DND-41 (cell line): ENCODE measurements at regions not wholly inside any gene's neighbourhood (a gene's known extent, or its start where the extent isn't known, plus 50 kb on each side); places are given as distances from the start of the nearest gene placed in this dataset.

Source experiments
- CTCF ChIP-seq: IDR thresholded peaks from 2 replicates; pipeline ENCODE4 v1.5.1; 2012; ENCODE audit warnings: borderline replicate concordance, low read length, moderate library complexity, mild to moderate bottlenecking; ENCODE audit not compliant: poor library complexity, severe bottlenecking; ENCODE audit errors: extremely low read depth
- EZH2 ChIP-seq: IDR thresholded peaks from 3 replicates; pipeline ENCODE4 v1.6.1; 2012; ENCODE audit warnings: borderline replicate concordance, low read depth, mild to moderate bottlenecking, moderate library complexity, low read length, inconsistent platforms; ENCODE audit not compliant: severe bottlenecking

GRCh38 chr1:79550402-79550801 lies 543.9 kb upstream of the ADGRL4 start:
- TF ChIP-seq CTCF (no peak), EZH2 (no peak)
